ENCODE measurements at regions not wholly inside any gene's neighbourhood (a gene's known extent, or its start where the extent isn't known, plus 50 kb on each side); places are given as distances from the start of the nearest gene placed in this dataset.

DNA sequence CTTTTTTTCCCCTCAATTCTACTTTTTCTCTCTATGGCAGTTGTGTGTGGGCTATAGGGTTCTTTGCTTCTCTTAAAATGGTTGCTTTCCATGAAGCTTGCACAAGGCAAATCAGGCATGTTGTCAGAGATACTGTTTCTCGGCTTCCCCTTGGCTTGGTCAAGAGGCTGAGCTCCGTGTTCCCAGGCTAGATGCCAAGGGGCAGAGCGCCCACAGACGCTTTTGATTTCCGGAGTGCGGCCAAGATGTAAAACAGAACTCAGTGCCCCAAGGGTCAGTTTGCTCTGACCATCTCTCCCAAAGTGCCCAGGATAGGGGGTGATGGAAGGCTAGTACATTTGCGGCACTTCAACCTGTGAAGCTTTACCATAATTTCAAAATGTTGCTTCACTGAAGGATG, 64.2 kb upstream of the DIPK2B start:
- peak in 7 of 42 donors; percentile 2 to 30 (median 5) for DNase-seq
- intact Hi-C loops (cut with DNase I): no loop called here

DNA sequence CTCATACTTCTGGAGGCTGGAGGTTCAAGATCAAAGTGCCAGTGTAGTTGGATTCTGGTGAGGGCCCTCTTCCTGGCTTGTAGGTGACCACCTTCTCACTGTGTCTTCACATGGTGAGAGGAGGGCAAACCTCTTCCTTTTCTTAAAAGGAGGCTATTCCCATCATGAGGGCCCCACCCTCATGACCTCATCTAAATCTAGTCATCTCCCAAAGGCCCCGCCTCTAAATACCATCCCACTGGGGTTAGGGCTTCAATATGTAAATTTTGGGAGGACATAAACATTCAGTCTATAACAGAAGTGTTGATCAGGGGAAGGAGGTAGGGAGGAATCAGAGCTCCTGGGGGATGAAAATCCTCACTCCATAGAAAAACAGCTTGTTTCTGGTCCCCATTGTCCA, 60.8 kb upstream of the DIPK2B start:
- DNase-seq: no peak
- intact Hi-C loops (cut with DNase I): no loop called here

DNA sequence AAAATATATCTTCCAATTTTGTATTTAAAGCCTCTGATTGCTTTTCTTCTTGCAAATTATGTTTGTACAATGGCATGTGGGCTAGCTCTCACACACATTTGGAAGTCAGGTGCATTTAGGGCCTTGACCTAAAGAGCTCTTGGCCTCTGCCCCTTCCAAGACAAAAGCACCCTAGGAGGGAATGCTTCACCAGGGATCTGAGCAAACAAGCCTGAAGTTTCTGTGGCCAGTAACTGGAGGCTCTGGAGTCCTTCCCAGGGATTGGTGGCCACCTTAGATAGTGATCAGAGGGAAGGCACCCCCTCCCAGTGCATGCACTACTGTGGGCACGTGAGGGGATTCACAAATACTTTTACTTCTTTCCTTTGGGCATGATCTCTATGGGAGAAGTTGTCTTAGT, 60.3 kb upstream of the DIPK2B start:
- DNase-seq: no peak
- intact Hi-C loops (cut with DNase I): no loop called here

DNA sequence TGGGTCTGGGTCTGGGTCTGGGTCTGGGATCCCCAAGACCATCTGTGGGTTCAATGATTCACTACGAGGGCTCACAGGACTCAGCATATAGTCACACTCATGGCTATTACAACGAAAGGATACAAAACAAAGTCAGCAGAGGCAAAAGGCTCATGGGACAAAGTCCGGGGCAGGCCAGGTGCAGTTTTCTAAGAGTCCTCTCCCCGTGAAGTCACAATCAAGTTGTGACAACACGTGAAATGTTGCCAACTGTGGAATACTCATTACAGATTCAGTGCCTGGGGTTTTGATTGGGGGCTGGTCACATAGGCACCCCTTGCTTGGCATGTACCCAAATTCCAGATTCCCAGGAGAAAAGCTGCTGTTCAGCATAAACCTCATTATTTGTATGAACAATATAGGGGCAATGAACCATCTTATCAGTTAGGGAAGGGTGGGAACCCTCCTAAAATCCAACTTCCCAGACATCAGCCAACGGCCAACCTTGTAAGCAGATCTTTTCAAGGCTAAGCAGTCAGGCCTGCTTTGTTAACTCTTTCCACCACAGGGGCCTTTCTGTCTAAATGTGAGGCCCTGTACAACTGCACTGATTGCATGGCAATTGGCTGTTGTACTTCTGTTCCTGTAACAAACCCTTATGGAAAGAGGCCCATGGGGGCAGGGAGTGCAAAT, 58.2 kb upstream of the DIPK2B start:
- DNase-seq: no peak
- intact Hi-C loops (cut with DNase I): no loop called here

Data from head of caudate nucleus (tissue), 42 donors.